Stimulated activated CD4-positive, alpha-beta T cell treated with anti-CD3 and anti-CD28 coated beads, Interleukin-15, amount 100 ng/mL, for 48 hours (primary cell): ENCODE measurements at regions not wholly inside any gene's neighbourhood (a gene's known extent, or its start where the extent isn't known, plus 50 kb on each side); places are given as distances from the start of the nearest gene placed in this dataset.

Experiments
- DNase-seq, 2 donors: peaks; one replicate each; pipeline ENCODE4 v3.0.0-alpha.2; 2020; ENCODE audit warnings: low read depth in 2 of 2

GRCh38 chr10:118107541-118107940 lies 60.8 kb upstream of the RAB11FIP2 start:
- DNase-seq: no peak

- DNase-seq: no peak
Observed at GRCh38 chr10:118107040-118107439, 60.3 kb upstream of the RAB11FIP2 start.

- DNase-seq: no peak
Observed at GRCh38 chr10:118106426-118106825, 59.7 kb upstream of the RAB11FIP2 start.

GRCh38 chr10:118102121-118102520 lies 55.4 kb upstream of the RAB11FIP2 start:
- DNase-seq: no peak

- no peak for DNase-seq
Observed at GRCh38 chr10:118101501-118101900, 54.8 kb upstream of the RAB11FIP2 start.
